OCI-LY7 (cell line): ENCODE measurements at regions not wholly inside any gene's neighbourhood (a gene's known extent, or its start where the extent isn't known, plus 50 kb on each side); places are given as distances from the start of the nearest gene placed in this dataset.

Experiments
- BruUV-seq: library from RNA; stranded (reverse); fragments of 400-500 nt; replicated peaks from 2 replicates; lab custom pipeline; 2021; lab: Mats Ljungman, UMichigan
- CTCF ChIA-PET: fragments of 300-600 bp; sonication (Branson Sonifier 250); formaldehyde crosslinking; loops from one replicate; lab custom pipeline; 2022; ENCODE audit warnings: antibody characterized with exemption; ENCODE audit not compliant: unreplicated experiment; lab: Charles Lee
- POLR2A ChIA-PET: fragments of 300-600 bp; sonication (Branson Sonifier 250); formaldehyde crosslinking; loops from one replicate; lab custom pipeline; 2022; ENCODE audit warnings: antibody characterized with exemption; lab: Charles Lee
- DNase-seq: peaks from one replicate; pipeline ENCODE4 v3.0.0-alpha.2; 2015; ENCODE audit warnings: low spot score
- H2AFZ ChIP-seq: fragments of 200-600 bp; sonication (generic), shearing (Covaris generic); 2 replicates; pipeline ENCODE4 v1.6.1; 2014; ENCODE audit warnings: mild to moderate bottlenecking, antibody characterized with exemption, low read length, moderate library complexity
- H3K27ac ChIP-seq: fragments of 200-600 bp; sonication (generic); 2 replicates; pipeline ENCODE4 v1.5.1; 2014; ENCODE audit warnings: mixed run types, low read depth, mild to moderate bottlenecking, moderate library complexity, low read length, inconsistent platforms; ENCODE audit not compliant: poor library complexity, severe bottlenecking
- H3K36me3 ChIP-seq: fragments of 200-600 bp; sonication (generic); 2 replicates; pipeline ENCODE4 v1.6.1; 2014; ENCODE audit warnings: mild to moderate bottlenecking, antibody characterized with exemption, low read length, moderate library complexity, mixed read lengths; ENCODE audit not compliant: insufficient read depth
- H3K4me1 ChIP-seq: fragments of 200-600 bp; sonication (generic); 2 replicates; pipeline ENCODE4 v1.5.1; 2014; ENCODE audit warnings: mild to moderate bottlenecking, low read length; ENCODE audit not compliant: insufficient read depth, poor library complexity, severe bottlenecking
- H3K4me2 ChIP-seq: fragments of 200-600 bp; sonication (generic); 2 replicates; pipeline ENCODE4 v1.6.1; 2014; ENCODE audit warnings: mild to moderate bottlenecking, low read length
- H3K4me3 ChIP-seq: fragments of 200-600 bp; sonication (generic); 2 replicates; pipeline ENCODE4 v1.5.1; 2014; ENCODE audit warnings: mild to moderate bottlenecking, low read depth, low read length; ENCODE audit not compliant: poor library complexity, severe bottlenecking
- H3K79me2 ChIP-seq: fragments of 200-600 bp; sonication (generic); 2 replicates; pipeline ENCODE4 v1.6.1; 2016; ENCODE audit warnings: low read depth, mild to moderate bottlenecking, low read length, moderate library complexity, mixed read lengths; ENCODE audit not compliant: insufficient read depth
- H3K9me2 ChIP-seq: fragments of 200-600 bp; sonication (generic); 2 replicates; pipeline ENCODE4 v1.6.1; 2016; ENCODE audit warnings: mild to moderate bottlenecking, low read length, mixed read lengths; ENCODE audit not compliant: insufficient read depth
- H3K9me3 ChIP-seq: fragments of 200-600 bp; sonication (generic); 2 replicates; pipeline ENCODE4 v1.6.1; 2014; ENCODE audit warnings: mild to moderate bottlenecking, mixed run types, low read length, mixed read lengths
- H4K20me1 ChIP-seq: fragments of 200-600 bp; sonication (generic); 2 replicates; pipeline ENCODE4 v1.6.1; 2014; ENCODE audit warnings: mild to moderate bottlenecking, antibody characterized with exemption, low read length, moderate library complexity, mixed read lengths; ENCODE audit not compliant: insufficient read depth
- CTCF ChIP-seq: fragments of 200-600 bp; sonication (generic); conservative IDR thresholded peaks from 2 replicates; pipeline ENCODE4 v1.5.1; 2014; ENCODE audit warnings: mild to moderate bottlenecking, antibody characterized with exemption, low read length, moderate library complexity, mixed read lengths
- EZH2phosphoT487 ChIP-seq: fragments of 200-600 bp; sonication (generic); IDR thresholded peaks from 2 replicates; pipeline ENCODE4 v1.6.1; 2018; ENCODE audit warnings: low read depth, borderline replicate concordance, mild to moderate bottlenecking, mixed run types, antibody characterized with exemption, low read length, moderate library complexity, mixed read lengths
- intact Hi-C: fragments of 100-400 bp; cut with micrococcal nuclease; formaldehyde crosslinking; loops from one replicate; pipeline ENCODE4 v1.10.0; 2022; ENCODE audit not compliant: unreplicated experiment

- no peaks in the 10 kb centered on the region for H3K36me3 ChIP-seq
- ChIA-PET POLR2A (interaction anchor here (0.6 to 1.0 kb wide), 5 partner anchors 18 to 613 kb away, joined by 3 to 4 read pairs (median 3); no protein-coding TSS in a partner anchor), CTCF (no interaction called here)
- no peaks in the 10 kb centered on the region for H3K9me3 ChIP-seq
- no peak for DNase-seq
- no peak overlapping the region for H3K4me2 ChIP-seq
- no peak overlapping the region for H2AFZ ChIP-seq
- no peaks in the 10 kb centered on the region for H3K4me1 ChIP-seq
- no peaks in the 10 kb centered on the region; the same call in 1 of the 2 replicates for H3K9me2 ChIP-seq
- H3K79me2 ChIP-seq, result no peaks in the 10 kb centered on the region
- H3K27ac ChIP-seq, result no peak overlapping the region
- no peaks in the 10 kb centered on the region for H4K20me1 ChIP-seq
- no peak for TF ChIP-seq CTCF
- no peak overlapping the region for H3K4me3 ChIP-seq
- BruUV-seq, result no TSS peak
- intact Hi-C loops, result no loop called here
Observed at GRCh38 chr2:144798034-144798433, 278.1 kb upstream of the ZEB2 start.

- DNase-seq, result no peak
- intact Hi-C loops, result no loop called here
- H2AFZ ChIP-seq, result no peak overlapping the region
- H3K9me2 ChIP-seq, result no peaks in the 10 kb centered on the region; the same call in 1 of the 2 replicates
- H3K36me3 ChIP-seq, result no peaks in the 10 kb centered on the region
- H3K27ac ChIP-seq, result no peak overlapping the region
- no peaks in the 10 kb centered on the region for H4K20me1 ChIP-seq
- no peak overlapping the region for H3K4me3 ChIP-seq
- TF ChIP-seq EZH2phosphoT487 (no peak), CTCF (no peak)
- H3K4me2 ChIP-seq, result no peak overlapping the region
- ChIA-PET POLR2A (interaction anchor here (1.5 kb wide), 1 partner anchor 15 kb away, joined by 3 read pairs; no protein-coding TSS in a partner anchor), CTCF (no interaction called here)
- H3K9me3 ChIP-seq, result no peaks in the 10 kb centered on the region
- BruUV-seq, result no TSS peak
- H3K79me2 ChIP-seq, result no peaks in the 10 kb centered on the region
- H3K4me1 ChIP-seq, result no peaks in the 10 kb centered on the region
Observed at GRCh38 chr2:144796936-144797335, 277.0 kb upstream of the ZEB2 start.

DNA sequence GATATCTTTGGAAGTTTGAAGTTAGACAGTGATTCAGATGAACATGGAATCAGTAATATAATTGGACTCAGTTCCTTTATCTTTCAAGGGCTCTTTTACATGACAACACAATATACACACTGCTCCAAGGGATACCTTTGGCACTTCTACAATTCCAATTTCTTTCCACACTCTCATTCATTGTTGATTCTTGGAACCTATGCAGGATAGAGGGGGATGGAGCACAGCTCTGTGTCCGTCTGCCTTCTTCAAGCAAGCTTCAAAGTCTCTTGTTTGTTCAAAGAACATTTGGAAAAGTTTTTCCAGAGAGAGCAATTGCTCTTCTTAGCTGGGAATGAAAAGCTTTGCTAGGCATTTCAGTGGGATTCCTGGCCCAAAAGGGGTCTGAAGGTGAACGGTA lies 276.2 kb upstream of the ZEB2 start:
- no peaks in the 10 kb centered on the region for H3K36me3 ChIP-seq
- no peaks in the 10 kb centered on the region; the same call in 1 of the 2 replicates for H3K9me2 ChIP-seq
- no peak overlapping the region for H3K4me3 ChIP-seq
- no peak overlapping the region for H2AFZ ChIP-seq
- ChIA-PET CTCF (no interaction called here), POLR2A (interaction anchor here (0.5 to 1.5 kb wide), 2 partner anchors 14 to 495 kb away, joined by 3 read pairs; no protein-coding TSS in a partner anchor)
- no peak overlapping the region for H3K4me2 ChIP-seq
- no peaks in the 10 kb centered on the region for H4K20me1 ChIP-seq
- no peaks in the 10 kb centered on the region for H3K79me2 ChIP-seq
- H3K27ac ChIP-seq, result no peak overlapping the region
- no peak for DNase-seq
- intact Hi-C loops, result no loop called here
- no peak for TF ChIP-seq EZH2phosphoT487
- no peak for TF ChIP-seq CTCF
- no TSS peak for BruUV-seq
- no peaks in the 10 kb centered on the region for H3K9me3 ChIP-seq
- H3K4me1 ChIP-seq, result no peaks in the 10 kb centered on the region
